Right cardiac atrium (tissue), 5 donors: ENCODE measurements at regions not wholly inside any gene's neighbourhood (a gene's known extent, or its start where the extent isn't known, plus 50 kb on each side); places are given as distances from the start of the nearest gene placed in this dataset.

Experiments
- ATAC-seq, 2 donors: fragments of 200-7000 bp; cut with Tn5 transposase; one replicate each; pipeline versions ENCODE4 v1.8.0 to v1.9.1; 2020; ENCODE audit warnings: moderate library complexity in 2 of 2, mild to moderate bottlenecking in 1 of 2
- DNase-seq, 3 donors: peaks; one replicate each; pipeline ENCODE4 v3.0.0-alpha.2; 2020
- H3K27ac ChIP-seq: one replicate; pipeline ENCODE4 v1.5.1; 2013; ENCODE audit warnings: mild to moderate bottlenecking, low read length, control low read depth, moderate library complexity
- H3K27me3 ChIP-seq: one replicate; pipeline ENCODE4 v1.6.1; 2013; ENCODE audit not compliant: control insufficient read depth, insufficient read depth
- H3K4me1 ChIP-seq: one replicate; pipeline ENCODE4 v1.6.1; 2013; ENCODE audit warnings: low read length; ENCODE audit not compliant: control insufficient read depth, insufficient read depth
- H3K4me3 ChIP-seq: one replicate; pipeline ENCODE4 v1.5.1; 2013; ENCODE audit warnings: low read length, control low read depth
- H3K9me3 ChIP-seq: one replicate; pipeline ENCODE4 v1.6.1; 2013; ENCODE audit warnings: low read length; ENCODE audit not compliant: control insufficient read depth
- WGBS: extraction: QIAGEN DNeasy Blood & Tissue Kit; methylation state at CpG from one replicate; pipeline ENCODE4 v1.1.7; 2013; 5-methylcytosine and 5-hydroxymethylcytosine counted together
- intact Hi-C, 4 donors: fragments of 100-400 bp; cut with DNase I; formaldehyde crosslinking; loops; one replicate each; pipeline versions ENCODE4 v1.11.0 to v1.14.0; 2022 to 2023
- donor health status: healthy with polysubstance abuse.
- donor health status: DM: no; HTN: yes; CAD: no.
- donor health status: DM: no; HTN: no; CAD: no.
- donor health status: DM: no; HTN: yes; CAD: no; lungs with severe emphysema.
- donor health status: DM: yes; HTN: yes; CAD: no.

DNA sequence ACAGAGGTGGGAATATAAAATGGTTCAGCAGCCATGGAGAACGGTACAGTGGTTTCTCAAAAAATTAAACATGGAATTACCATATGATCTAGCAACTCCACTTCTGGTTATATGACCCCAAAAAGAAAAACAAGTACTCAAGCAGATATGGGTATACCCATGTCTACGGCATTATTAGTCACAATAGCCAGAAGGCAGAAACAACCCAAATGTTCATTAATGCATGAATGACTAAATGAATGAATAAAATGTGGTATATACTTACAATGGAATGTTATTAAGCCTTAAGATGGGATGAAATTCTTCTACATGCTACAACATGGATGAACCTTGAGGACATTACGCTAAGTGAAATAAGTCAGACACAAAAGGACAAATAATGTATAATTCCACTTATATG is 141.3 kb upstream of the FOXN2 start:
- Histone ChIP-seq H3K9me3 (no peaks in the 10 kb centered on the region), H3K4me1 (no peaks in the 10 kb centered on the region), H3K27ac (no peak overlapping the region), H3K27me3 (no peaks in the 10 kb centered on the region), H3K4me3 (no peak overlapping the region)
- ATAC-seq: no peak
- no peak for DNase-seq
- WGBS: 93% methylated on average over 3 of the region's 3 CpGs
- intact Hi-C loops: no loop called here

DNA sequence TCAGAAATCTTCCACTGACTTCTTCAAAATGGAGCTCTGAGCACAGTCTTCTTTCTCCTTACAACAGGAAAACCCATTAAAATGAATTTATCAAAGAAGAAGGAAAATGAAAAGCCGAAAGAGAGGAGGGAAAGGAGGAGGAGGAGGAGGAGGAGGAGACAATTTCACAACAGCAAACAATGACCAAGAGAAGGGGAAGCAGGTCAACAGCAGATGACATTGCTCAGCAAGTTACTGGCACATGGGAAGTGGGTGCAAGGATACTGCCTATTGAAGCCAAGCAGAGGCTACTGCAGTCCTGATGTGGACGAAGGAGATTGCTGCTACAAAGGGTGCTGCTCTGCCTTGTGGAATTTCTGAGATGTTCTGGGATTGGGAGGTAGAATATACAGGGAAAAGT is 140.0 kb upstream of the FOXN2 start:
- no peaks in the 10 kb centered on the region for H3K4me1 ChIP-seq
- ATAC-seq (peak in 1 of 2 donors; percentile 24), DNase-seq (no peak)
- intact Hi-C loops: no loop called here
- H3K4me3 ChIP-seq: no peak overlapping the region
- H3K27me3 ChIP-seq: no peaks in the 10 kb centered on the region
- 58% methylated on average over 2 of the region's 2 CpGs for WGBS
- no peak overlapping the region for H3K27ac ChIP-seq
- no peaks in the 10 kb centered on the region for H3K9me3 ChIP-seq

DNA sequence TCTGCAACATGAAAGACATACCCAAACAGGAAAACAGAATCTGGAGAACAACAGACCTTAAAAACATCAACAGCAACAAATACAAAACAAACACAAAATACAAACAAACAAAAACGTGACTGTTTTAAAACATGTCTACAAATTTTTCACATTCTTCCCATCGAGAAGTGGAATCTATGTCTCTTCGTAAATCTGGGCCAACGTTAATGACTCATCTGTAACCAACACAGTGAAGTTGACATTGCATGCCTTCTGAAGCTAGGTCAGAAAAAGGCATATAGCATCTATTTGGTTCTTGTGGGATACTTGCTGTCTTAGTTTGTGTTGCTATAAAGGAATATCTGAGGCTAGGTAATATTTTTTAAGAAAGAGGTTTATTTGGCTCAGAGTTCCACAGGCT is 139.2 kb upstream of the FOXN2 start:
- no peaks in the 10 kb centered on the region for H3K27me3 ChIP-seq
- H3K27ac ChIP-seq: no peak overlapping the region
- no peak for ATAC-seq
- DNase-seq: no peak
- no peaks in the 10 kb centered on the region for H3K4me1 ChIP-seq
- 52% methylated on average over 4 of the region's 4 CpGs for WGBS
- no peak overlapping the region for H3K4me3 ChIP-seq
- intact Hi-C loops: no loop called here
- H3K9me3 ChIP-seq: no peaks in the 10 kb centered on the region

DNA sequence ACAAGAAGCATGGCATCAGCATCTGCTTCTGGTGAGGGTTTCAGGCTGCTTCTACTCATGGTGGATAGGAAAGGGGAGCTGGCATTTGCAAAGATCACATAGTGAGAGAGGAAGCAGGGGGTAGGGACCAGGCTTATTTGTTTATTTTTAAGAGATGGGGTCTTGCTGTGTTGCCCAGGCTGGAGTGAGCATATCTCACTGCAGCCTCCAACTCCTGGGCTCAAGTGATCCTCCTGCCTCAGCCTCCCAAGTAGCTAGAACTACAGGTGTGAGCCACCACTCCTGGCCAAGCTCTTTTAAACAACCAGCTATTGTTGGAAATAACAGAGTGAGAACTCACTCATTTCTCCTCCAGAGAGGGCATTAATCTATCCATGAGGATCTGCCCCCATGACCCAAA is 138.8 kb upstream of the FOXN2 start:
- Histone ChIP-seq H3K4me1 (no peaks in the 10 kb centered on the region), H3K4me3 (no peak overlapping the region), H3K9me3 (no peaks in the 10 kb centered on the region), H3K27ac (no peak overlapping the region), H3K27me3 (no peaks in the 10 kb centered on the region)
- intact Hi-C loops: no loop called here
- DNase-seq (no peak), ATAC-seq (no peak)

DNA sequence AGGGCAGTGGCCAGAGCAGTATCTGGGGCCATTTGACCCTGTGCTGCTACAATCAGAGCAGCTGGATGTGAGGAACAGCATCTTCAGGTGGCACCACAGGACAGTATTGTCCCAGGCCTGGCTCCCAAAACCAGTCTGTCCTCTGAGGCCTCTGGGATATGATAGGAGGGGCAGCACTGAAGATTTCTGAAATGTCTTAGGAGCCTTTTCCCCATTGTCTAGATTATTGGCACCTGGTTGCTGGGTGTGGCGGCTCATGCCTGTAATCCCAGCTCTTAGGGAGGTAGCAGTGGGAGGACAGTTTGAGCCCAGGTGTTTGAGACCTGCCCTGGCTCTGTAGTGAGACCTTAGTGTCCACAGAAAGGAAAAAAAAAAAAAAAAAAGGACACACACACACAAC is 137.6 kb upstream of the FOXN2 start:
- H3K4me1 ChIP-seq: no peaks in the 10 kb centered on the region
- no peak overlapping the region for H3K27ac ChIP-seq
- 98% methylated on average over 1 of the region's 1 CpG for WGBS
- H3K27me3 ChIP-seq: no peaks in the 10 kb centered on the region
- no peak for DNase-seq
- intact Hi-C loops: no loop called here
- H3K4me3 ChIP-seq: no peak overlapping the region
- ATAC-seq: no peak
- no peaks in the 10 kb centered on the region for H3K9me3 ChIP-seq

DNA sequence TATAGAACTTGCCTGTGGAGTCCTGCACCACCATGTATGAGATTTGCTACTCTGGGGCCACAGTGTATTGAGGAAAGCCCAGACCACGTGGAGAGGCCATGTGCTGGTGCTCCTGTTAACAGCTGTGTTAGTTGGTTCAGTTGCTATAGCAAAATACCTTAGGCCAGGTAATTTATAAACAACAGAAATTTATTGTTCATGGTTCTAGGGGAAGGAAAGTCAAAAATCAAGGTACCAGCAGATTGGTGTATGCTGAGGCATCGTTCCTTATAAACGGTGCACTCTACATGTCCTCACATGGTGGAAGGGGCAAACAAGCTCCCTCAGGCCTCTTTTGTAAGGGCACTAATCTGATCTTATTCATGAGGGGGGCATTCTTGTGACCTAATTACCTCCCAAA is 135.9 kb upstream of the FOXN2 start:
- WGBS: 92% methylated on average over 3 of the region's 3 CpGs
- Histone ChIP-seq H3K4me3 (no peak overlapping the region), H3K9me3 (no peaks in the 10 kb centered on the region), H3K27me3 (no peaks in the 10 kb centered on the region), H3K4me1 (no peaks in the 10 kb centered on the region), H3K27ac (no peak overlapping the region)
- intact Hi-C loops: no loop called here
- ATAC-seq: no peak
- DNase-seq: no peak

DNA sequence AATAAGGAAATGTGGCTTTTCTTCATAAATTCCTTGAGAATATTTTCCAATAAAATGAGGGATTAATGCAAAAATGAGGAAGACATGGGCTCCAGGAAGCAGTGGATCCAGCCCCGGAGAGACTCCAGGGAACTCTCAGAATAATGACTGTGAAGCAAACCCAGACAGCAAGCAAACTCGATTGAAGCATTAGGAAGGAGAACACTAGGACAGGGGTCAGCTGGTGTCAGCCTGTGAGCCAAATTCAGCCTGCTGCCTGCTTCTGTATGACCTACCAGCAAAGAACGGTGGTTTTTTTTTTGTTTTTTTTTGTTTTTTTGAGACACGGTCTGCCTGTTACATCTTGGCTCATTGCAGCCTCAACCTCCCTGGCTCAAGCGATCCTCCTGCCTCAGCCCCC is 133.9 kb upstream of the FOXN2 start:
- no peak for ATAC-seq
- no peak overlapping the region for H3K4me3 ChIP-seq
- no peaks in the 10 kb centered on the region for H3K27me3 ChIP-seq
- no peaks in the 10 kb centered on the region for H3K4me1 ChIP-seq
- H3K9me3 ChIP-seq: no peaks in the 10 kb centered on the region
- WGBS: 53% methylated on average over 5 of the region's 5 CpGs
- intact Hi-C loops: no loop called here
- peak in 1 of 3 donors; percentile 43 for DNase-seq
- H3K27ac ChIP-seq: no peak overlapping the region

DNA sequence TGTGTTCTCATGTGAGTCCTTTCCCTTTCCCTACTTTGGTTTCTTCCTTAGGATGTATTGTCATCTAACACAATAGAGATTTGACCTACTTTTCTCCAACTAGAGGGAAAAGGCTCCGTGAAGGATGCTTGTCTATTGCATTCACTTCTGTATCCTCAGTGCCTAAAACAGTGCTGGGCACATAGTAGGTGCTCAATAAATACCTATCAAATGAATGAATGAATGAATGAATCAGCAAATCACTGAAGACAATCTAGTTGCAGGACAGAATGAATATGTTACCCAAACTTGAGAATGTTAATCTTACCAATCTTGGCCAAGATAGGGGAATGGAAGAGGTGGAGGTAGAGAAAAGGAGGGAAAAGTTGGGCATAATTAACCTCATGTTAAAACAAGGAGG is 131.2 kb upstream of the FOXN2 start:
- no peak for ATAC-seq
- no peaks in the 10 kb centered on the region for H3K9me3 ChIP-seq
- no peak overlapping the region for H3K27ac ChIP-seq
- DNase-seq: no peak
- H3K4me3 ChIP-seq: no peak overlapping the region
- intact Hi-C loops: no loop called here
- H3K4me1 ChIP-seq: no peaks in the 10 kb centered on the region
- no peaks in the 10 kb centered on the region for H3K27me3 ChIP-seq
- WGBS: 90% methylated on average over 1 of the region's 1 CpG

DNA sequence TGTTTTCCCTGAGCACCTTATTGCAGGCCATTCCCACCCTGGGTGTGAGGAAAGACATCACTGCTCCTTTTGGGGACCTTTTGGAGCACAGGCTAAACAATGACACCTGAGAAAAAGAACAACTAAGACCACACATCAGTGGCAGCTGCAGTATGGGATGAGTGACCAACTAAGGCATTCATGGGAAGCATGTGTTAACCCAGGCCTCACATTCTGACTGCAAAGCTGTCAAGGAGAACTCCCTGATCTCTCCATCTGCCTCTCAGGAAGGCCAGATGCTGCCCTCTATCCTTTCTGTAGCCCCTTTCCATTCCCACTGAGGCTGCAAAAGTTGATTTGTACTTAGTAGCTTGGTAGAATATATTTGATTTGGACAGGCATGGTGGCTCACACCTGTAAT is 130.5 kb upstream of the FOXN2 start:
- intact Hi-C loops: no loop called here

DNA sequence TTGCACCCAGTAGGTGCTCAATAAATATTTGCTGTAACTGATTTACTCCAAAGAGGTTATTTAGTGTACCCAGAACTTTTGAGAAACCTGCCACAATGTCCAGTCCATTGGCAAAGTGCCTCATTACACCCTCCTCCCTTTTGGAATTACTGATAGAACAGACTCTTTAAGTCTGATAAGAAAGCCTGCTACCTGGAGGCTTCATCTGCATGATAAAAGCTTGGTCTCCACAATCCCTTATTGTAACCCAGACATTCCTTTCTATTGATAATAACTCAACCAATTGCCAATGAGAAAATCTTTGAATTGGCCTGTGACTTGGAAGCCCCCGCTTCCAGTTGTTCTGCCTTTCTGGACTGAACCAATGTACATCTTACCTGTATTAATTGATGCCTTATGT is 127.0 kb upstream of the FOXN2 start:
- no peaks in the 10 kb centered on the region for H3K4me1 ChIP-seq
- H3K9me3 ChIP-seq: no peaks in the 10 kb centered on the region
- no peak overlapping the region for H3K4me3 ChIP-seq
- intact Hi-C loops: no loop called here
- 97% methylated on average over 1 of the region's 1 CpG for WGBS
- H3K27me3 ChIP-seq: no peaks in the 10 kb centered on the region
- no peak overlapping the region for H3K27ac ChIP-seq
- DNase-seq (no peak), ATAC-seq (no peak)

More for the DNA sequence above, 130.5 kb upstream of the FOXN2 start:
- Histone ChIP-seq H3K4me1 (no peaks in the 10 kb centered on the region), H3K9me3 (no peaks in the 10 kb centered on the region), H3K27me3 (no peaks in the 10 kb centered on the region), H3K27ac (no peak overlapping the region), H3K4me3 (no peak overlapping the region)
- DNase-seq: no peak
- ATAC-seq: no peak

DNA sequence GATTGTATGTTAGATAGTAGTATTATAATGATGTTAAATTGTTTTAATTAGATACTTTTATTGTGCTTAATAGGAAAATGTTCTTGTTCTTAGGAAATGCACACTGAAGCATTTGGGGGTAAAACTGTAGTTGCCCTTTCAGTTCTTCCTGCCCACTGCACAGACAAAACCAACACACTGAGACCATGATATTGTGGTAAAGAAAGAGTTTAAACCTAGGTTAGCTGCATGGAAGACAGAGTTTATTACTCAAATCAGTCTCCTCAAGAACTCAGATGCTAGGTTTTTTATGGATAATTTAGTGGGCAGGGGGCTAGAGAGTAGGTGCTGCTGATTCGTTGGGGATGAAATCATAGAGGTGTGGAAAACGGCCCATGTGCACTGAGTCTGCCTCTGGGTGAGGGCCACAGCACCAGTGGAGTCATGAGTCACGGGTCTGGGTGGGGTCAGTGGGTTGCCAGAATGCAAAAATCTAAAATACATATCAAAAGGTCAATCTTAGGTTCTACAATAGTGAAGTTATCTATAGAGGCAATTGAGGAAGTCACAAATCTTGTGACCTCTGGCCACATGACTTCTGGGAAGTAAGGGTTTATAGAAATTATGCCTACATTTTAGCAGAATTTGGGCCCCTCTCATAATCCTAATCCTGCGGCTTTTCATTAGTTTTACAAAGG is 124.8 kb upstream of the FOXN2 start:
- no peaks in the 10 kb centered on the region for H3K27me3 ChIP-seq
- H3K27ac ChIP-seq: no peak overlapping the region
- WGBS: 83% methylated on average over 4 of the region's 4 CpGs
- intact Hi-C loops: no loop called here
- H3K9me3 ChIP-seq: no peaks in the 10 kb centered on the region
- ATAC-seq: no peak
- peak in 2 of 3 donors; percentile 19 to 55 for DNase-seq
- H3K4me3 ChIP-seq: no peak overlapping the region
- H3K4me1 ChIP-seq: no peaks in the 10 kb centered on the region

DNA sequence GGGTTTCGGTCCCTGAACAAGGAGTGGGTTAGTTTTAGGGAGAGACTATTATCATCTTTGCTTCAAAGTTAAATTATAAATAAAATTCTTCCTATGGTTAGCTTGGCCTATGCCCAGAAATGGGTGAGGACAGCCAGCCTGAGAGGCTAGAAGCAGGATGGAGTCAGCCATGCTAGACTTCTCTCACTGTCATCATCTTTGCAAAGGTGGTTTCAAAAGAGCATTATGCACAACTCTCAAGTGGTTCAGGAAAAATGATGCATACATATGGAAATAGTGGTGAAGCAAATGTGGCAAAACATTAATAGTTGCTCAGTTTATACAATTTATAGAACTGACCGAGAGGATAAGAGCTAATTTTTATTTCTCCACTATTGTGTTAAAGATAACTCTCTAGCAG is 124.3 kb upstream of the FOXN2 start:
- Histone ChIP-seq H3K9me3 (no peaks in the 10 kb centered on the region), H3K4me3 (no peak overlapping the region), H3K27me3 (no peaks in the 10 kb centered on the region), H3K4me1 (no peaks in the 10 kb centered on the region), H3K27ac (no peak overlapping the region)
- no peak for ATAC-seq
- intact Hi-C loops: no loop called here
- DNase-seq: no peak
- WGBS: 95% methylated on average over 2 of the region's 2 CpGs
